Smooth muscle cell (in vitro differentiated cells): ENCODE measurements at regions not wholly inside any gene's neighbourhood (a gene's known extent, or its start where the extent isn't known, plus 50 kb on each side); places are given as distances from the start of the nearest gene placed in this dataset.

Source experiments
- DNase-seq: peaks from one replicate; lab custom pipeline; 2025; ENCODE audit not compliant: unreplicated experiment; lab: John Stamatoyannopoulos, UW
- H2AFZ ChIP-seq: fragments of 200-600 bp; sonication (generic); 2 replicates; pipeline ENCODE4 v1.6.0; 2016; ENCODE audit warnings: antibody characterized with exemption, low read depth, mild to moderate bottlenecking
- H3F3A ChIP-seq: fragments of 200-600 bp; sonication (generic); 2 replicates; pipeline ENCODE4 v1.6.0; 2017; ENCODE audit warnings: antibody characterized with exemption, low read depth
- H3K27ac ChIP-seq: fragments of 200-600 bp; sonication (generic); 2 replicates; pipeline ENCODE4 v1.5.1; 2016; ENCODE audit warnings: low read depth, mild to moderate bottlenecking
- H3K27me3 ChIP-seq: fragments of 200-600 bp; sonication (generic); 2 replicates; pipeline ENCODE4 v1.6.1; 2016; ENCODE audit warnings: low read depth, mild to moderate bottlenecking
- H3K36me3 ChIP-seq: fragments of 200-600 bp; sonication (generic); 2 replicates; pipeline ENCODE4 v1.5.1; 2016; ENCODE audit warnings: low read depth
- H3K4me1 ChIP-seq: fragments of 200-600 bp; sonication (generic); 2 replicates; pipeline ENCODE4 v1.5.1; 2016; ENCODE audit warnings: low read depth
- H3K4me2 ChIP-seq: fragments of 200-600 bp; sonication (generic); 2 replicates; pipeline ENCODE4 v1.6.0; 2016; ENCODE audit warnings: mild to moderate bottlenecking
- H3K4me3 ChIP-seq: fragments of 200-600 bp; sonication (generic); 2 replicates; pipeline ENCODE4 v1.5.1; 2016; ENCODE audit warnings: mild to moderate bottlenecking
- H3K79me2 ChIP-seq: fragments of 200-600 bp; sonication (generic); 2 replicates; pipeline ENCODE4 v1.6.0; 2016; ENCODE audit warnings: low read depth, mild to moderate bottlenecking
- H3K9ac ChIP-seq: fragments of 200-600 bp; sonication (generic); 2 replicates; pipeline ENCODE4 v1.6.0; 2016; ENCODE audit warnings: low read depth
- H3K9me3 ChIP-seq: fragments of 200-600 bp; sonication (generic); replicated peaks from 2 replicates; pipeline ENCODE4 v1.5.1; 2016; ENCODE audit warnings: low read depth
- H4K20me1 ChIP-seq: fragments of 200-600 bp; sonication (generic); 2 replicates; pipeline ENCODE4 v1.6.0; 2016; ENCODE audit warnings: low read depth
- CTCF ChIP-seq: fragments of 200-600 bp; sonication (generic); IDR thresholded peaks from 2 replicates; pipeline ENCODE4 v1.5.1; 2017; ENCODE audit warnings: borderline replicate concordance, mild to moderate bottlenecking, antibody characterized with exemption; ENCODE audit not compliant: insufficient read depth, poor library complexity, severe bottlenecking
- WGBS: methylation state at CpG from one replicate; pipeline ENCODE4 v1.1.7; 2016; ENCODE audit warnings: low lambda C conversion rate; 5-methylcytosine and 5-hydroxymethylcytosine counted together

- Histone ChIP-seq H3K36me3 (no peaks in the 10 kb centered on the region), H3F3A (no peaks in the 10 kb centered on the region), H3K4me2 (no peak overlapping the region), H3K9ac (no peak overlapping the region), H4K20me1 (no peaks in the 10 kb centered on the region), H3K9me3 (no peaks in the 10 kb centered on the region), H3K4me3 (no peak overlapping the region), H3K4me1 (no peaks in the 10 kb centered on the region), H3K79me2 (no peaks in the 10 kb centered on the region), H3K27me3 (no peaks in the 10 kb centered on the region), H2AFZ (no peak overlapping the region), H3K27ac (no peak overlapping the region)
- no peak for DNase-seq
- no peak for TF ChIP-seq CTCF
- WGBS = 89% methylated on average over 5 of the region's 5 CpGs
Observed at GRCh38 chr6:109309917-109310316, 72.3 kb downstream of the CD164 start.

GRCh38 chr6:109308018-109308492, 74.2 kb downstream of the CD164 start:
- no peaks in the 10 kb centered on the region for H3F3A ChIP-seq
- no peaks in the 10 kb centered on the region for H3K9me3 ChIP-seq
- no peaks in the 10 kb centered on the region for H3K27me3 ChIP-seq
- H3K79me2 ChIP-seq = no peaks in the 10 kb centered on the region
- H2AFZ ChIP-seq = no peak overlapping the region
- no peak overlapping the region for H3K4me3 ChIP-seq
- DNase-seq = no peak
- H3K4me2 ChIP-seq = no peak overlapping the region
- 48% methylated on average over 5 of the region's 5 CpGs for WGBS
- no peaks in the 10 kb centered on the region for H3K36me3 ChIP-seq
- no peak for TF ChIP-seq CTCF
- H3K9ac ChIP-seq = no peak overlapping the region
- no peaks in the 10 kb centered on the region for H3K4me1 ChIP-seq
- H3K27ac ChIP-seq = no peak overlapping the region
- H4K20me1 ChIP-seq = no peaks in the 10 kb centered on the region

- Histone ChIP-seq H3K79me2 (no peaks in the 10 kb centered on the region), H3K9ac (no peak overlapping the region), H3K4me1 (no peaks in the 10 kb centered on the region), H2AFZ (no peak overlapping the region), H3K4me2 (no peak overlapping the region), H3K36me3 (no peaks in the 10 kb centered on the region), H3F3A (no peaks in the 10 kb centered on the region), H3K27me3 (no peaks in the 10 kb centered on the region), H4K20me1 (no peaks in the 10 kb centered on the region), H3K27ac (no peak overlapping the region), H3K4me3 (no peak overlapping the region), H3K9me3 (no peaks in the 10 kb centered on the region)
- 100% methylated on average over 2 of the region's 2 CpGs for WGBS
- no peak for DNase-seq
- no peak for TF ChIP-seq CTCF
Observed at GRCh38 chr6:109306733-109307132, 75.5 kb downstream of the CD164 start.

- Histone ChIP-seq H3K27me3 (no peaks in the 10 kb centered on the region), H3K9me3 (no peaks in the 10 kb centered on the region), H4K20me1 (no peaks in the 10 kb centered on the region), H3K4me3 (no peak overlapping the region), H3K79me2 (no peaks in the 10 kb centered on the region), H2AFZ (no peak overlapping the region), H3K36me3 (no peaks in the 10 kb centered on the region), H3K27ac (no peak overlapping the region), H3K4me1 (no peaks in the 10 kb centered on the region), H3K4me2 (no peak overlapping the region), H3K9ac (no peak overlapping the region), H3F3A (no peaks in the 10 kb centered on the region)
- no peak for TF ChIP-seq CTCF
- no peak for DNase-seq
Observed at GRCh38 chr6:109305028-109305427, 77.2 kb downstream of the CD164 start.
